Sigmoid colon (tissue), 4 donors: ENCODE measurements at regions not wholly inside any gene's neighbourhood (a gene's known extent, or its start where the extent isn't known, plus 50 kb on each side); places are given as distances from the start of the nearest gene placed in this dataset.

Experiments
- POLR2A ChIP-seq, 2 donors: fragments of 450-650 bp; IDR thresholded peaks; one replicate each; pipeline ENCODE4 v1.6.1; 2016; ENCODE audit warnings: antibody characterized with exemption in 2 of 2, mild to moderate bottlenecking in 2 of 2, moderate library complexity in 2 of 2
- POLR2AphosphoS5 ChIP-seq, 4 donors: sonication (generic); formaldehyde crosslinking; IDR thresholded peaks; one replicate each; pipeline ENCODE4 v1.6.1; 2017; ENCODE audit warnings: antibody characterized with exemption in 4 of 4
- TF ChIP-seq, protein P1 (sequence below), 4 experiments: fragments of 450-650 bp in 3 of 4; fragments of 200-600 bp in 1 of 4; IDR thresholded peaks; one replicate each; pipeline ENCODE4 v1.5.1; 2016 to 2019; ENCODE audit warnings: antibody characterized with exemption in 4 of 4, mild to moderate bottlenecking in 3 of 4, moderate library complexity in 2 of 4

DNA sequence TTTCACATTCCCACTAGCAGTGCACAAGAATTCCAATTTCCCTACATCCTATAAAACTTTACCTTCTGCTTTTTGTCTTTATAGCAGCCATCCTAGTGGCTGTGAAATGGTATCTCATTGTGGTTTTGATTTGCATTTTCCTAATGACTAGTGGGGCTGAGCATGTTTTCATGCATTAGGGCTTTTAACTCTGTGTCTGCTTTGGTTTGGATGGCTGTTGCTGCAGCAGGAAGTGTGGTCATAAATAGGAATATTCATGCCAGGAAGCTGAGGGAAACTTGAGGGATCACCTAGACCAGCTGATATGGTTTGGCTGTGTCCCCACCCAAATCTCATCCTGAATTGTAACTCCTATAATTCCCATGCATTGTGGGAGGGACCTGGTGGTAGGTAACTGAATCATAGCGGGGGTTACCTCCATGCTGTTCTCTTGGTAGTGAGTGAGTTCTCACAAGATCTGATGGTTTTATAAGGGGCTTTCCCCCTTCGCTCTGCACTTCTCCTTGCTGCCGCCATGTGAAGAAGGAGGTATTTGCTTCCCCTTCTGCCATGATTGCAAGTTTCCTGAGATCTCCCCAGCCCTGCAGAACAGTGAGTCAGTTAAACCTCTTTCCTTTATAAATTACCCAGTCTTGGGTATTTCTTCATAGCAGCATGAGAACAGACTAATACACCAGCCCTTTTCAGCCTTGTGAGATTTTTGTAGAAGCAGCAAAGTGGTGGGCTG lies 181.8 kb upstream of the PITRM1 start:
- TF ChIP-seq, protein P1, sequence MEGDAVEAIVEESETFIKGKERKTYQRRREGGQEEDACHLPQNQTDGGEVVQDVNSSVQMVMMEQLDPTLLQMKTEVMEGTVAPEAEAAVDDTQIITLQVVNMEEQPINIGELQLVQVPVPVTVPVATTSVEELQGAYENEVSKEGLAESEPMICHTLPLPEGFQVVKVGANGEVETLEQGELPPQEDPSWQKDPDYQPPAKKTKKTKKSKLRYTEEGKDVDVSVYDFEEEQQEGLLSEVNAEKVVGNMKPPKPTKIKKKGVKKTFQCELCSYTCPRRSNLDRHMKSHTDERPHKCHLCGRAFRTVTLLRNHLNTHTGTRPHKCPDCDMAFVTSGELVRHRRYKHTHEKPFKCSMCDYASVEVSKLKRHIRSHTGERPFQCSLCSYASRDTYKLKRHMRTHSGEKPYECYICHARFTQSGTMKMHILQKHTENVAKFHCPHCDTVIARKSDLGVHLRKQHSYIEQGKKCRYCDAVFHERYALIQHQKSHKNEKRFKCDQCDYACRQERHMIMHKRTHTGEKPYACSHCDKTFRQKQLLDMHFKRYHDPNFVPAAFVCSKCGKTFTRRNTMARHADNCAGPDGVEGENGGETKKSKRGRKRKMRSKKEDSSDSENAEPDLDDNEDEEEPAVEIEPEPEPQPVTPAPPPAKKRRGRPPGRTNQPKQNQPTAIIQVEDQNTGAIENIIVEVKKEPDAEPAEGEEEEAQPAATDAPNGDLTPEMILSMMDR (IDR thresholded peaks at IDR 0.05) = no peak
- no peak for TF ChIP-seq POLR2A (IDR thresholded peaks at IDR 0.05)
- TF ChIP-seq POLR2AphosphoS5 (IDR thresholded peaks at IDR 0.05) = no peak
